Urinary bladder (tissue), 3 donors: ENCODE measurements at regions not wholly inside any gene's neighbourhood (a gene's known extent, or its start where the extent isn't known, plus 50 kb on each side); places are given as distances from the start of the nearest gene placed in this dataset.
"Not testable (repeated sequence)": the region's sequence is repeated elsewhere in the genome, so short reads cannot be mapped to it uniquely, and the experiment has no call there.

Source experiments
- DNase-seq: peaks from one replicate; pipeline ENCODE4 v3.0.0-alpha.2; 2015; ENCODE audit errors: extremely low spot score
- H3K27ac ChIP-seq: one replicate; pipeline ENCODE4 v1.5.1; 2013; ENCODE audit warnings: low read depth, mild to moderate bottlenecking, moderate library complexity
- H3K36me3 ChIP-seq: one replicate; pipeline ENCODE4 v1.6.1; 2013; ENCODE audit warnings: mild to moderate bottlenecking, moderate library complexity; ENCODE audit not compliant: insufficient read depth
- H3K4me1 ChIP-seq: one replicate; pipeline ENCODE4 v1.6.1; 2013; ENCODE audit warnings: mild to moderate bottlenecking, moderate library complexity; ENCODE audit not compliant: insufficient read depth
- H3K4me3 ChIP-seq: one replicate; pipeline ENCODE4 v1.5.1; 2013; ENCODE audit warnings: low read depth, low read length
- WGBS: extraction: QIAGEN DNeasy Blood & Tissue Kit; methylation state at CpG from one replicate; pipeline ENCODE4 v1.1.7; 2013; 5-methylcytosine and 5-hydroxymethylcytosine counted together
- donor health status: healthy with polysubstance abuse.
- donor health status: healthy.

GRCh38 chrX:26911785-26912184 lies 551.4 kb downstream of the PPP4R3C start:
- H3K36me3 ChIP-seq, H3K4me1 ChIP-seq, DNase-seq, H3K4me3 ChIP-seq, H3K27ac ChIP-seq: not testable (repeated sequence)
- 92% methylated on average over 3 of the region's 3 CpGs for WGBS

GRCh38 chrX:26909728-26910127 lies 553.4 kb downstream of the PPP4R3C start:
- DNase-seq, result no peak
- no peaks in the 10 kb centered on the region for H3K36me3 ChIP-seq
- no peak overlapping the region for H3K4me3 ChIP-seq
- no peaks in the 10 kb centered on the region for H3K4me1 ChIP-seq
- H3K27ac ChIP-seq, result no peak overlapping the region
- WGBS, result 76% methylated on average over 2 of the region's 2 CpGs

DNA sequence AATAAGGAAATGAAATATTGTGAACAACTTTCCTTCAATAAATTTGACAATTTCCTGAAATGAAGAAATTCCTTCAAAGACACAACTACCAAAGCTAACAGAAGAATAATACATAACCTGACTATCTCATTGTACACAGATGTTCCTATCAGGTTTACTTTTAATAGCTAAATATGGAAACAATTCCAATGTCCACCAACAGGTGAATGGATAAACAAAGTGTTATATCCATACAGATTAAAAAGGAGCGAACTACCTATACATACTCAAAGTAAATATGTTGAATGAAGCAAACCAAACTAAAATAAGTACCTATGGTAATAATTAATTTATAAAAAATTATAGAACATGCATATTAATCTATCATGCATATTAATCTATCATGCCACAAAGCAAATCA lies 554.9 kb downstream of the PPP4R3C start:
- Histone ChIP-seq H3K4me1 (no peaks in the 10 kb centered on the region), H3K27ac (no peak overlapping the region), H3K36me3 (no peaks in the 10 kb centered on the region), H3K4me3 (no peak overlapping the region)
- no peak for DNase-seq
- 96% methylated on average over 1 of the region's 1 CpG for WGBS

- Histone ChIP-seq H3K4me1 (no peaks in the 10 kb centered on the region), H3K4me3 (no peak overlapping the region), H3K27ac (no peak overlapping the region), H3K36me3 (no peaks in the 10 kb centered on the region)
- DNase-seq, result no peak
- WGBS, result 85% methylated on average over 3 of the region's 3 CpGs
These were observed 573.6 kb downstream of the PPP4R3C start for GRCh38 chrX:26889574-26889973.

DNA sequence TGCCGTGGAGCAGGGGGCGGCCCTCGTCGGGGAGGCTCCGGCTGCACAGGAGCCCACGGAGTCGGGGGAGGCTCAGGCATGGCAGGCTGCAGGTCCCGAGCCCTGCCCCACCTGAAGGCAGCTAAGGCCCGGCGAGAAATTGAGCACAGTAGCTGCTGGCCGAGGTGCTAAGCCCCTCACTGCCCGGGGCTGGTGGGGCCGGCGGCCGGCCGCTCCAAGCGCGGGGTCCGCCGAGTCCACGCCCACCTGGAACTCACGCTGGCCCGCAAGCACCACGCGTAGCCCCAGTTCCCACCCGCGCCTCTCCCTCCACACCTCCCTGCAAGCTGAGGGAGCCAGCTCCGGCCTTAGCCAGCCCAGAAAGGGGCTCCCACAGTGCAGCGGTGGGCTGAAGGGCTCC lies 589.4 kb downstream of the PPP4R3C start:
- Histone ChIP-seq H3K4me3 (no peak overlapping the region), H3K4me1 (no peaks in the 10 kb centered on the region), H3K27ac (no peak overlapping the region), H3K36me3 (no peaks in the 10 kb centered on the region)
- DNase-seq, result no peak
- WGBS, result 92% methylated on average over 29 of the region's 29 CpGs

GRCh38 chrX:26871967-26872366 lies 591.2 kb downstream of the PPP4R3C start:
- no peak overlapping the region for H3K4me3 ChIP-seq
- no peak for DNase-seq
- no peaks in the 10 kb centered on the region for H3K4me1 ChIP-seq
- 86% methylated on average over 1 of the region's 1 CpG for WGBS
- no peaks in the 10 kb centered on the region for H3K36me3 ChIP-seq
- H3K27ac ChIP-seq, result no peak overlapping the region

GRCh38 chrX:26851981-26852380 lies 611.2 kb downstream of the PPP4R3C start:
- no peak for DNase-seq
- Histone ChIP-seq H3K4me1 (no peaks in the 10 kb centered on the region), H3K36me3 (no peaks in the 10 kb centered on the region), H3K4me3 (no peak overlapping the region), H3K27ac (no peak overlapping the region)
- WGBS, result 25% methylated on average over 1 of the region's 1 CpG

GRCh38 chrX:26848511-26848910 lies 614.6 kb downstream of the PPP4R3C start:
- Histone ChIP-seq H3K36me3 (no peaks in the 10 kb centered on the region), H3K4me1 (no peaks in the 10 kb centered on the region), H3K4me3 (no peak overlapping the region), H3K27ac (no peak overlapping the region)
- 69% methylated on average over 2 of the region's 2 CpGs for WGBS
- no peak for DNase-seq

GRCh38 chrX:26845056-26845455 lies 618.1 kb downstream of the PPP4R3C start:
- no peak for DNase-seq
- no peak overlapping the region for H3K27ac ChIP-seq
- no peaks in the 10 kb centered on the region for H3K4me1 ChIP-seq
- WGBS, result 42% methylated on average over 2 of the region's 2 CpGs
- no peak overlapping the region for H3K4me3 ChIP-seq
- H3K36me3 ChIP-seq, result no peaks in the 10 kb centered on the region

DNA sequence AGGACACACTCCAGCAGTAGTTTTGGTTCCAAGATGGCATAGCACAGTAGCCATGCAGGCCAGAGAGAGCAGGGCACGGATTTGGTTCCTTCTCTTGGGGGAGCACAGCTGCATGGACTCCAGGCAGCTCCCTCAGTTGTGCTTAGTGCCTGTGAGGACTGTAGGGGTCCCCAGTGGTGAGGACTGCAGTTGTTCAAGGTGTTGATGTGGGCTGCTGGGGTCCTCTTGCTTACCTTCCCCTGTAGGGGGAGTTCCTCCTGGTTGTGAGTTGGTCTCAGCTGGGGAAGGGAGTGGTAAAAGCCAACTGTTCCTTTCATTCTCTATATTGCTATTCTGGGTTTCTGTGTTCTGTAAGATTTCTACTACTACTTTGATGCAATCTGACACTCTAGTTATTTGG lies 606.5 kb downstream of the MAGEB5 start:
- no peaks in the 10 kb centered on the region for H3K36me3 ChIP-seq
- WGBS, result 78% methylated on average over 1 of the region's 1 CpG

GRCh38 chrX:26789751-26790150 lies 573.8 kb downstream of the MAGEB5 start:
- H3K4me1 ChIP-seq, result no peaks in the 10 kb centered on the region
- H3K4me3 ChIP-seq, result no peak overlapping the region
- no peak for DNase-seq
- H3K36me3 ChIP-seq, result no peaks in the 10 kb centered on the region
- H3K27ac ChIP-seq, result no peak overlapping the region

More for the DNA sequence above, 606.5 kb downstream of the MAGEB5 start:
- no peak overlapping the region for H3K4me3 ChIP-seq
- H3K4me1 ChIP-seq, result no peaks in the 10 kb centered on the region
- H3K27ac ChIP-seq, result no peak overlapping the region
- no peak for DNase-seq

DNA sequence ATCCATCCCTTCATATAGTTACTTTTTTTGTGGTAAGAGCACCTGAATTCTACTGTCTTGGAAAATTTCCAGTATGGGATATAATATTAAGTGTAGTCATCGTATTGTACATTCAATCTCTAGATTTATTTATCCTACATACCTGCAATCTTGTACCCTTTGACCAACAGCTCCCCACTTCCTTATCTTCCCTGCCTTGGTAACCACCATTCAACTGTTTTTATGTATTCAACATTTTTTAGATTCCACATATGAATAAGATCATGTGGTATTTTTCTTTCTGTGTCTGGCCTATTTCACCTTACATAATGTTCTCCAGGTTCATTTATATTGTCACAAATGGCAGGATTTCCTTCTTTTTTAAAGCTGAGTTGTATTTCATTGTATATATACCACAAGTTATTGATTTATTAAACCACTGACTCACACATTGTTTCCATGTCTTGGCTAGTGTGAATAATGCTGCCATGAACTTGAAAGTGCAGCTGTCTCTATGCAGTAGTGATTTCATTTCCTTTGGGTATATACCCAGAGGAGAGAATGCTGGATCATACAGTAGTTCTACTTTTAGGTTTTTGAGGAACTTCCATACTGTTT lies 572.5 kb downstream of the MAGEB5 start:
- WGBS, result 78% methylated on average over 1 of the region's 1 CpG
- H3K4me1 ChIP-seq, result no peaks in the 10 kb centered on the region
- DNase-seq, result no peak
- no peaks in the 10 kb centered on the region for H3K36me3 ChIP-seq
- H3K27ac ChIP-seq, result no peak overlapping the region
- no peak overlapping the region for H3K4me3 ChIP-seq

GRCh38 chrX:26783512-26784225 lies 567.7 kb downstream of the MAGEB5 start:
- WGBS, result 78% methylated on average over 10 of the region's 10 CpGs
- no peak for DNase-seq
- Histone ChIP-seq H3K27ac (no peak overlapping the region), H3K4me1 (no peaks in the 10 kb centered on the region), H3K4me3 (no peak overlapping the region), H3K36me3 (no peaks in the 10 kb centered on the region)

GRCh38 chrX:26778320-26778888 lies 562.4 kb downstream of the MAGEB5 start:
- no peaks in the 10 kb centered on the region for H3K36me3 ChIP-seq
- H3K4me3 ChIP-seq, result no peak overlapping the region
- 77% methylated on average over 3 of the region's 3 CpGs for WGBS
- no peaks in the 10 kb centered on the region for H3K4me1 ChIP-seq
- no peak for DNase-seq
- H3K27ac ChIP-seq, result no peak overlapping the region
